Gastroesophageal sphincter (tissue), 3 donors: ENCODE measurements at regions not wholly inside any gene's neighbourhood (a gene's known extent, or its start where the extent isn't known, plus 50 kb on each side); places are given as distances from the start of the nearest gene placed in this dataset.

Experiments
- POLR2A ChIP-seq, 2 donors: fragments of 450-650 bp; IDR thresholded peaks; one replicate each; pipeline ENCODE4 v1.6.1; 2017; ENCODE audit warnings: antibody characterized with exemption in 2 of 2, mild to moderate bottlenecking in 2 of 2, moderate library complexity in 1 of 2
- TF ChIP-seq, protein P1 (sequence below), 4 experiments: fragments of 200-600 bp in 2 of 4; fragments of 450-650 bp in 2 of 4; sonication (generic) in 1 of 4; IDR thresholded peaks; one replicate each; pipeline ENCODE4 v1.5.1; 2017 to 2019; ENCODE audit warnings: antibody characterized with exemption in 4 of 4, mild to moderate bottlenecking in 2 of 4, moderate library complexity in 2 of 4

DNA sequence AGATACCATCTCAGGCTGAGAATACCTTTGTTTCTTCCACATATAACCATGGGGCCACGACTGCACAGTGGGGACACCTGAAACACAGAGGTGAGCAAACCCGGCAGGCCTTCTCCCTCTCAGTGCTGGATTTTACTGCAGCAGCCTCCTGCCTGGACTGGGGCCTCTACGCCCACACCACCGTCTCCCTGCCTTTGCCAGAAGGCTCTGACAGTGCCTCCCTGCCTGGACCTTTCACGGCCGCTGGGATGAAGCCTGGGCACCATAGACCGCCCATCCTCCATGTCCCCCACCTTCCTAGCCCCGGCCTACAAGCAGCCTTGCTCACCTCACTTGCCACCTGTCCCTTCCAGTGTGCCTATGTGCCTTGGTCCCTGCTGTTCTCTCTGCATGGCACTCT, 214.3 kb downstream of the NFKBIZ start:
- TF ChIP-seq, protein P1, sequence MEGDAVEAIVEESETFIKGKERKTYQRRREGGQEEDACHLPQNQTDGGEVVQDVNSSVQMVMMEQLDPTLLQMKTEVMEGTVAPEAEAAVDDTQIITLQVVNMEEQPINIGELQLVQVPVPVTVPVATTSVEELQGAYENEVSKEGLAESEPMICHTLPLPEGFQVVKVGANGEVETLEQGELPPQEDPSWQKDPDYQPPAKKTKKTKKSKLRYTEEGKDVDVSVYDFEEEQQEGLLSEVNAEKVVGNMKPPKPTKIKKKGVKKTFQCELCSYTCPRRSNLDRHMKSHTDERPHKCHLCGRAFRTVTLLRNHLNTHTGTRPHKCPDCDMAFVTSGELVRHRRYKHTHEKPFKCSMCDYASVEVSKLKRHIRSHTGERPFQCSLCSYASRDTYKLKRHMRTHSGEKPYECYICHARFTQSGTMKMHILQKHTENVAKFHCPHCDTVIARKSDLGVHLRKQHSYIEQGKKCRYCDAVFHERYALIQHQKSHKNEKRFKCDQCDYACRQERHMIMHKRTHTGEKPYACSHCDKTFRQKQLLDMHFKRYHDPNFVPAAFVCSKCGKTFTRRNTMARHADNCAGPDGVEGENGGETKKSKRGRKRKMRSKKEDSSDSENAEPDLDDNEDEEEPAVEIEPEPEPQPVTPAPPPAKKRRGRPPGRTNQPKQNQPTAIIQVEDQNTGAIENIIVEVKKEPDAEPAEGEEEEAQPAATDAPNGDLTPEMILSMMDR (IDR thresholded peaks at IDR 0.05), result no peak
- TF ChIP-seq POLR2A (IDR thresholded peaks at IDR 0.05), result no peak
